Thyroid gland (tissue), 4 donors: ENCODE measurements at regions not wholly inside any gene's neighbourhood (a gene's known extent, or its start where the extent isn't known, plus 50 kb on each side); places are given as distances from the start of the nearest gene placed in this dataset.

Experiments
- POLR2A ChIP-seq, 2 donors: fragments of 450-650 bp; IDR thresholded peaks; one replicate each; pipeline ENCODE4 v1.6.1; 2017; ENCODE audit warnings: antibody characterized with exemption in 2 of 2, mild to moderate bottlenecking in 2 of 2, moderate library complexity in 1 of 2
- TF ChIP-seq, protein P1 (sequence below), 6 experiments: fragments of 200-600 bp in 3 of 6; fragments of 450-650 bp in 3 of 6; sonication (generic) in 3 of 6; IDR thresholded peaks; one replicate each; pipeline ENCODE4 v1.5.1; 2016 to 2019; ENCODE audit warnings: antibody characterized with exemption in 6 of 6, mild to moderate bottlenecking in 2 of 6, inconsistent platforms in 1 of 6, moderate library complexity in 1 of 6

DNA sequence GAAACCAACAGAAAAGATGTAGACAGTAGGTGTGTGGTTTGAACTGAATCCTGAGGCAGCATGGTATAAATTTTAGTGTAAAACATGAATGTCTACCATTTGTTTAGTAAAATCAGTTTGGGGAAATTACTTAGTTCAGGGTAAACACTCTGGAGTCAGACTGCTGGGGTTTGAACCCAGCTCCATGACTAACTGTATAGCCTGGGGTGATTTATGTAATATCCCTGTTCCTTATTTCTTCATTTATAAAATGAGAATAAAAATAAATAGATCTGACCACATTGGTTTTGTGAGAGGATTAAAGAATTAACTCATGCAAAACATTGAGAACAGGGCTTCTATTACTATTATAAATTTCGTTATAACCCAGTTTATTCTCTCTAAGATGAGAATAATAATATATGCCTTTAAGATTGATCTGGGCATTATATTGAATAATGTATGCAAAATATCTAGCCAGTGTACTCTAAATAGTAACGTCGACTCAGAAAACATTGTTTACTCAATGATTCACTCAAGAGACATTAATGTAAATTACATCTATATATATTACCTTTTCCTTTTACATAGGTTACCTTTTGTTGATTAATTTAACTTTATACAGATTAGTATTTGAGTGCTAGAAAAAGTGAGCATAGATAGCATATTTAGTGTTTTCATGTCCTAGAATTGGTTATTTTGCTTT lies 120.6 kb upstream of the KCNJ16 start:
- TF ChIP-seq, protein P1, sequence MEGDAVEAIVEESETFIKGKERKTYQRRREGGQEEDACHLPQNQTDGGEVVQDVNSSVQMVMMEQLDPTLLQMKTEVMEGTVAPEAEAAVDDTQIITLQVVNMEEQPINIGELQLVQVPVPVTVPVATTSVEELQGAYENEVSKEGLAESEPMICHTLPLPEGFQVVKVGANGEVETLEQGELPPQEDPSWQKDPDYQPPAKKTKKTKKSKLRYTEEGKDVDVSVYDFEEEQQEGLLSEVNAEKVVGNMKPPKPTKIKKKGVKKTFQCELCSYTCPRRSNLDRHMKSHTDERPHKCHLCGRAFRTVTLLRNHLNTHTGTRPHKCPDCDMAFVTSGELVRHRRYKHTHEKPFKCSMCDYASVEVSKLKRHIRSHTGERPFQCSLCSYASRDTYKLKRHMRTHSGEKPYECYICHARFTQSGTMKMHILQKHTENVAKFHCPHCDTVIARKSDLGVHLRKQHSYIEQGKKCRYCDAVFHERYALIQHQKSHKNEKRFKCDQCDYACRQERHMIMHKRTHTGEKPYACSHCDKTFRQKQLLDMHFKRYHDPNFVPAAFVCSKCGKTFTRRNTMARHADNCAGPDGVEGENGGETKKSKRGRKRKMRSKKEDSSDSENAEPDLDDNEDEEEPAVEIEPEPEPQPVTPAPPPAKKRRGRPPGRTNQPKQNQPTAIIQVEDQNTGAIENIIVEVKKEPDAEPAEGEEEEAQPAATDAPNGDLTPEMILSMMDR (IDR thresholded peaks at IDR 0.05): no peak
- no peak for TF ChIP-seq POLR2A (IDR thresholded peaks at IDR 0.05)
